Cardiac muscle cell (in vitro differentiated cells and primary cell): ENCODE measurements at regions not wholly inside any gene's neighbourhood (a gene's known extent, or its start where the extent isn't known, plus 50 kb on each side); places are given as distances from the start of the nearest gene placed in this dataset.

Experiments used
- DNase-seq, 2 donors: peaks; one replicate each; pipeline versions ENCODE4 v3.0.0 to v3.0.0-alpha.2; 2010 to 2017; ENCODE audit warnings: low read depth in 1 of 2, low spot score in 1 of 2
- H3K27ac ChIP-seq: fragments of 200-600 bp; sonication (generic); 2 replicates; pipeline ENCODE4 v1.5.1; 2016
- H3K27me3 ChIP-seq: fragments of 200-600 bp; sonication (generic); 2 replicates; pipeline ENCODE4 v1.6.0; 2016; ENCODE audit warnings: control low read depth
- H3K36me3 ChIP-seq: fragments of 200-600 bp; sonication (generic); 2 replicates; pipeline ENCODE4 v1.5.1; 2016; ENCODE audit warnings: control low read depth
- H3K4me1 ChIP-seq: fragments of 200-600 bp; sonication (generic); 2 replicates; pipeline ENCODE4 v1.8.1; 2017; ENCODE audit warnings: low read depth, mild to moderate bottlenecking, mixed run types
- H3K4me3 ChIP-seq: fragments of 200-600 bp; sonication (generic); 2 replicates; pipeline ENCODE4 v1.5.1; 2016; ENCODE audit warnings: mild to moderate bottlenecking
- H3K9me3 ChIP-seq: fragments of 200-600 bp; sonication (generic); 2 replicates; pipeline ENCODE4 v1.5.1; 2017; ENCODE audit warnings: low read depth, mild to moderate bottlenecking, control low read depth
- CTCF ChIP-seq: IDR thresholded peaks from 2 replicates; pipeline ENCODE4 v1.5.1; 2012; ENCODE audit warnings: low read depth, mild to moderate bottlenecking, low read length

- no peak for DNase-seq
- no peaks in the 10 kb centered on the region for H3K36me3 ChIP-seq
- no peak overlapping the region for H3K4me3 ChIP-seq
- peaks cover 8% of the 10 kb centered on the region for H3K4me1 ChIP-seq
- TF ChIP-seq CTCF, result no peak
- no peaks in the 10 kb centered on the region for H3K27me3 ChIP-seq
- no peak overlapping the region for H3K27ac ChIP-seq
- peaks cover 3% of the 10 kb centered on the region for H3K9me3 ChIP-seq
These were observed 297.6 kb downstream of the IL15 start for GRCh38 chr4:141933978-141934377.

GRCh38 chr4:141955696-141956095, 319.3 kb downstream of the IL15 start:
- no peak for TF ChIP-seq CTCF
- Histone ChIP-seq H3K27me3 (no peaks in the 10 kb centered on the region), H3K4me3 (no peak overlapping the region), H3K27ac (no peak overlapping the region), H3K4me1 (no peaks in the 10 kb centered on the region), H3K9me3 (no peaks in the 10 kb centered on the region), H3K36me3 (no peaks in the 10 kb centered on the region)
- DNase-seq, result no peak

GRCh38 chr4:141957416-141957815, 321.0 kb downstream of the IL15 start:
- Histone ChIP-seq H3K4me3 (no peak overlapping the region), H3K36me3 (no peaks in the 10 kb centered on the region), H3K4me1 (no peaks in the 10 kb centered on the region), H3K9me3 (no peaks in the 10 kb centered on the region), H3K27ac (no peak overlapping the region), H3K27me3 (no peaks in the 10 kb centered on the region)
- TF ChIP-seq CTCF, result no peak
- DNase-seq, result no peak

- Histone ChIP-seq H3K27me3 (no peaks in the 10 kb centered on the region), H3K9me3 (no peaks in the 10 kb centered on the region), H3K36me3 (no peaks in the 10 kb centered on the region), H3K27ac (no peak overlapping the region), H3K4me3 (no peak overlapping the region), H3K4me1 (no peaks in the 10 kb centered on the region)
- no peak for TF ChIP-seq CTCF
- no peak for DNase-seq
These were observed 326.1 kb downstream of the IL15 start for GRCh38 chr4:141962486-141962885.

- no peaks in the 10 kb centered on the region for H3K36me3 ChIP-seq
- no peak overlapping the region for H3K4me3 ChIP-seq
- no peaks in the 10 kb centered on the region for H3K9me3 ChIP-seq
- no peaks in the 10 kb centered on the region for H3K27me3 ChIP-seq
- no peak overlapping the region for H3K27ac ChIP-seq
- TF ChIP-seq CTCF, result no peak
- H3K4me1 ChIP-seq, result no peaks in the 10 kb centered on the region
- no peak for DNase-seq
These were observed 335.5 kb downstream of the IL15 start for GRCh38 chr4:141971869-141972268.

GRCh38 chr4:141972950-141973349, 336.6 kb downstream of the IL15 start:
- Histone ChIP-seq H3K4me1 (no peaks in the 10 kb centered on the region), H3K4me3 (no peak overlapping the region), H3K36me3 (no peaks in the 10 kb centered on the region), H3K27ac (no peak overlapping the region), H3K9me3 (no peaks in the 10 kb centered on the region), H3K27me3 (no peaks in the 10 kb centered on the region)
- TF ChIP-seq CTCF, result no peak
- DNase-seq, result no peak
